ENCODE measurements at regions not wholly inside any gene's neighbourhood (a gene's known extent, or its start where the extent isn't known, plus 50 kb on each side); places are given as distances from the start of the nearest gene placed in this dataset.
"Not testable (repeated sequence)": the region's sequence is repeated elsewhere in the genome, so short reads cannot be mapped to it uniquely, and the experiment has no call there.

- DNase-seq = no peak
Measured at GRCh38 chr1:79295967-79296366, 289.4 kb upstream of the ADGRL4 start.

DNA sequence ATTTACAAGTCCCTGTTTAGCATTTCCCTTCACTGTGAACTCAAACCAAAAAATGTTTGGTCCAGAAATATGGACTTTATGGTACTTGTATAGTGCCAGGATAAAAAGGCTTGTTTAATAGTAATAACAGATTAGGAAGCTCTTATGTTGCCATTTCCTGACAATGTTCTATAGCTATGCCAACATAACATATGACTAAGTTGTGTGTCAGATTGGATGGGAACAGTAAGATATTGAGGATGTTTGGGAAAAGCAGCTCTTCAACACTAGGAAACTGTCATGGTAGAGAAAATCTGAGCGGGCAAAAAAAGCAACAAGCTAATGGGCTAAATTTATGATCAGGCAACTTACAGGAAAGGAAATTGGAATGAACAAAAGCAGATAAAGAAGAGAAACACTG is 287.1 kb upstream of the ADGRL4 start:
- no peak for DNase-seq

DNA sequence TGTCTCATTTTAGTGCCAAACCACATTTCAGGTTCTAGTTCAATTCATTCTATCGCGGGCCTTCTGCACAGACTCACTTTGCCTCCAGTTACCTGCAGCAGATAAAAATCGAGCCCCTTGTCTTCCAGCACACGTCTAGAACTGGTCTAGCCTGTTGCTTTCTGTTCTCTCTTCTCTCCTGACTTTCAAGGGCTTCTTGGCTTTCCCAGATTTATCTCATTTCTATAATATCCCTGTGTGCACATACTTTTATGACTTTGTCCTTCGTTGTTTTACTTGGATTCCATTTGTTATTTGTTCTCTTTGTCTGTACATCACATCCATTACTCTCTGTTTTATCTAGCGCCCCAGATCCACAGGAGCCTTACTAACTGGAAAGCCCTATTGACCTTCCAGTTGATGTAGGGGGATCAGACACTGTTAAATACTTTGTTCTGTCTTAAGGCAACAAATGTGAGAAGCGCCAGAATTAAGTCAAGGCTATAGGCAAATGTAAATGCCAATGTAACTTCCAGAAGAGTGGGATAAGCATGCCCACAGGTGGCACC is 284.5 kb upstream of the ADGRL4 start:
- no peak for DNase-seq

DNA sequence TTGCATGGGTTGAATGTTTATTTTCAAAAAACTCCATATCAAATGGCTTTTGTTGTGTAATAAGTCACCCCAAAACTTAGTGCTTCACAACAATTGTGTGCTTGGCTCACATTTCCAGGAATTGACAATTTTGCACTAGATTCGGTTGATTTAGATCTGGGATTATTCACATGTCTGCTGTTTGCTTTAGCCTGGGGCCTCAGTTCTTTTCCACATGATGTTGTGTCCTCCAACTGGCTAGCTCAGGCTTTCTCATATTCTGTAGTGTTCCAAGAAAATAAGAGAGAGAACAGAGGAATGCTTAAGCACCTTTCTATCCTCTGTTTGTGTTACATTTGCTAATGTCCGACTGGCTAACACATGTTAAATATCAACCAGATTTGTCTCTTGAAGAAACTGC is 281.5 kb upstream of the ADGRL4 start:
- DNase-seq = no peak

GRCh38 chr1:79285667-79286066 is 279.1 kb upstream of the ADGRL4 start:
- DNase-seq = no peak

- no peak for DNase-seq
Measured at GRCh38 chr1:79283451-79283850, 276.9 kb upstream of the ADGRL4 start.

GRCh38 chr1:79281442-79281841 is 274.9 kb upstream of the ADGRL4 start:
- no peak for DNase-seq

- DNase-seq = no peak
Measured at GRCh38 chr1:79271759-79272158, 265.2 kb upstream of the ADGRL4 start.

GRCh38 chr1:79264975-79265818 is 258.7 kb upstream of the ADGRL4 start:
- DNase-seq = no peak

GRCh38 chr1:79264285-79264684 is 257.8 kb upstream of the ADGRL4 start:
- DNase-seq = no peak

DNA sequence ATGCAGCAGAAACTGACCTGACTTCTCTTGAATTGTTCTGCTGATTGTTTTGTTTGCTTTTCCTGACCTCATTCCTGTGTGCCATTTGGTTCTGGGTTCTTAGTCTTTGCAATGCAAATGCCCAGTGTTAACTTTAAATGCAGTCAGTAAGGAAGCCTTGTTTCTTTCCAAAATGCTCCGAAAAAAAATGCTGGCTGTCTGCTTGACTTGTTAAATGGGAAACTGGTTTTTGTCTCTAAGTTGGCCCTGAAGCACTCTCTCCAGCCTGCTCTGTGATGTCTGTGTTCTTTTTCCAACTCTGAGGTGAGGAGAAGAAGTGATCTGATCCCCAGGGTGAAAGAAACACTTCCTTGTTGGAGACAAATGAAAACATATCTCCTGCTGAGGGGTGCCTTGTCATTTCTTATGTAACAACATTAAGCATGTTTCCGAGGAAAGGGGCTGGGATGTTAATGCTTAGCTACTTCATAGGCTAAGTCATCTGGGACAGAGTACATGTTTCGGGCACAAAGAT is 256.3 kb upstream of the ADGRL4 start:
- no peak for DNase-seq

DNA sequence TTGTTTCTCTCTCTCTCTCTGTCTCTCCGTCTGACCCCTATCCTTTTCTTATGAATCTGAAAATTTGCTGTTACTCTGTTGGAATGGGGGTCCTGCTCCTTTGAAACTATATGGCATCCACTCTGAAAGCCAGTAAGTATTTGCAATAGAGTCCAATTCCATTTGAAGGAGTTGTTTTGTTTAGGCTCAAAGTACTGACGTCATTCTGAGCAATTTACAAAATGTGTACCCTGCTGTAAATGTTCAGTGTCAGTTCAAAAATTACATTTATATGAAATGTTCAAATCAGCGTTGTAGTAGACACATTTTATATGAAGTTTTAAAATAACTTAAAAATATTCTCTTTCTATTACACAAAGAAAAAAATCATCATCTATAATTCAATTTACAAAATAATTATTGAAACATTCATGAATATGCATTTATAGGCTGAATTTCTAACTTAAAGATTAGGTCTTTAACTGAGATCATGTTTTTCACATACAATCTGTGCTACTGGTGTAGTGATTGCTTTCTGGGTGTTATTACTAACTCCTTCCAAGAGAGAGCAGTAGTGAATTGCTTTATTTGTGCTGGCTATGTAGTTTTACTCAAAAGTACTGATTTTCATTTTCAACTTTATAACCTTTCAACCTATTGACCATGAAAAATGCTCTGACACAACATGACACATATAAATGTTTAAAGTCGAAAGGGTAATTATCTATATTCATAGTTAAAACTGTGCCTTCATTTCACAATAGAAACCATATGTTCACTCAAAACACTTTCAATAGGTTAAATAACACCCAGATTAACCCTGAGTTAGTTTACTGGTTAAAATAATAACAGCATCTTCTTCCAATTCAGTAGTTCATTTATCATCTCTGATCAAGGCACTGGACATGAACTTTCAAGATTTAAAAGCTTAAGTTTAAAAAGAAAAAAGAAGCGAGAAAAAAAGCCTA is 253.1 kb upstream of the ADGRL4 start:
- DNase-seq = no peak

GRCh38 chr1:79255421-79255820 is 248.9 kb upstream of the ADGRL4 start:
- no peak for DNase-seq

DNA sequence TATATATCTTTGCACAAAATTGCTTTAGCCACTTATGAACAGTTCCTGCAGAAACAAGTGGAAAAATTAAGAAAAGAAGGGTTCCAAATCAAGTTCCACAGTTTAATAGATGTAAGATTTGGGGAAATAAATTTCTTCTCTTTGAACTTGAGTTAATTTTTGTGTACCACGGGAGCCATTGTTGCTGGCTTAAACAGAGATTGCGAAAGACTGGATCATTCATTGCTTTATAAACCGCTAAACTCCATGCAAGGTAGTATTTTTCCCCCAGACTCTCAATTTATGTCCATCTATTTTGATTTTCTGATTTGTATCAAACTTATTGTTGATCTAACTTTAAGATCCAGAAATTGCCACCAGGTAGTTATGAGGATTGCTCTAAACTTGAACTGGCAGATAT is 246.1 kb upstream of the ADGRL4 start:
- no peak for DNase-seq

DNA sequence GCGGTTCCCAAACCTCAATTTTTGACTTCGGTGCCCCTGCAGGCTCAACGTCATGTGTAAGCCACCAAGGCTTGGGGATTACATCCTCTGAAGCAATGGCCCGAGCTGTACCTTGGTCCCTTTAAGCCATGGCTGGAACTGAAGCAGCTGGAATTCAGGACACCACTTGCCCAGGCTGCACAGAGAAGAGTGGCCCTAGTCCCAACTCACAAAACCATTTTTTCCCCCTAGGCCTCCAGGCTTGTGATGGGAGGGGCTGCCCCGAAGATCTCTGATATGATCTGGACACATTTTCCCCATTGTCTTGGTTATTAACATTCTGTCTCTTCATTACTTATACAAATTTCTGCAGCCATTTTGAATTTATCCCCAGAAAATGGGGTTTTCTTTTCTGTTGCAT is 233.3 kb upstream of the ADGRL4 start:
- DNase-seq = no peak

DNA sequence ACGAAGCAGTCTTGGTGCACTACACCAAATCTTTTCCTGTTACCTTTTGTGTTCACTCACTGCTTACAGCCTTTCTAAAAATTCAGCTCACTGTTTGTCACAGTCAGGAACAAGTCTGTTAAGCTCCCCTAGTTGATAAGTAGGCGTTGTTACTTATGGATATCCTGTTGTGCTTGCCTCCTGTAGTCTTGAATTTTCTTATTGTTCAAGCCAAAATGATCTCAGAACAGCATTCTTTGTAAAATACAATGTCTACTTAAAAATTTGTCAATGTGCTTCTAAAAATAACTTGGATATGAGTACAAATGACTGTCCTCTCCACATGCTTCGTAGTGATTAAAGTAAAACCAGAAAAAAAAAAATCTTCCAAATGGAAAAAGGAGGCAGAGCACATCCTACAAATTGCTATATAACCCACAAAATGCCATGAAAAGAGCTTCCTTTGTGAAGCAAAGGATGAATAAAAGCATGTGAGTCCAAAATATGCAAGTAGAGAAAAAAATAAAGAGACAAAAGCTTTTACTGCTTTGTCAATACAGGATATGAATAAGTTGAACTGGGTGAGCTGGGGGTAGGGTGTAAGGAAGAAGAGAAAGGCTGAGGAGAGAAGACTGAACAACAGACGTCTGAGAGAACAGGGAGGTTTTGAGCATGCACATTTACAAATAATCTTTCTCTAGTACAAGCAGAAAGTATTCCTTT is 228.9 kb upstream of the ADGRL4 start:
- DNase-seq = no peak

DNA sequence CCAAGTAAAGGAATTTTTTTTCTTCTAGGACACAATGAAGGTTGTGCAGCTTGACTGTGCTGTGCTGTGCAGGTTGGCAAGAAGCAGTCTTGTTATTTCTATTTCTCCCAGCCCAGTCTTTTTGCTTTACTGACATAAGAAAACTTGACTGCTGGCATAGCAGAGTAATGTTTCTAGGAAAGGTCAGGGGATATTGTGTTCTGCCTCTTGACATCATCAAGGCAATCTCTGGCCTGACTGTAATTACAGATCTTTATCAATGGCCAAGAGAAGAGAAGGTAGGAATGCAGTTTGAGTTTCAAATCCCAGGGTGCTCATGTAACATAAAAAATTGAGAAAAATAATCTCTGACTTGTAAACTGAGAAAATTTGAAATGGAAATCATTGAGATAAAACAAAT is 226.3 kb upstream of the ADGRL4 start:
- no peak for DNase-seq

DNA sequence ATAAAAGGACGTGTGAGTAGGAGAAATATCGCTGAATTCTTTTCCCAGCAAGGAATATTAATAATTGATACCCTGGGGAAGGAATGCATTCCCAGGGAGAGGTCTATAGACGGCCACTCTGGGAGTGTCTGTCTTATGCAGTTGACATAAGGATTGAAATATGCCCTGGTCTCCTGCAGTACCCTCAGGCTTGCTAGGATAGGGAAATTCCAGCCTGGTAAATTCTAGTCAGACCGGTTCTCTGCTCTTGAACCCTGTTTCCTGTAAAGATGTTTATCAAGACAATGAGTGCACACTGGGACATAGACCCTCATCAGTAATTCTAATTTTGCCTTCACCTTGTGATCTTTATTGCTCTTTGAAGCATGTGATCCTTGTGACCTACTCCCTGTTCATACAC is 224.2 kb upstream of the ADGRL4 start:
- not testable (repeated sequence) for DNase-seq

- DNase-seq = no peak
Measured at GRCh38 chr1:79226963-79227362, 220.4 kb upstream of the ADGRL4 start.

DNA sequence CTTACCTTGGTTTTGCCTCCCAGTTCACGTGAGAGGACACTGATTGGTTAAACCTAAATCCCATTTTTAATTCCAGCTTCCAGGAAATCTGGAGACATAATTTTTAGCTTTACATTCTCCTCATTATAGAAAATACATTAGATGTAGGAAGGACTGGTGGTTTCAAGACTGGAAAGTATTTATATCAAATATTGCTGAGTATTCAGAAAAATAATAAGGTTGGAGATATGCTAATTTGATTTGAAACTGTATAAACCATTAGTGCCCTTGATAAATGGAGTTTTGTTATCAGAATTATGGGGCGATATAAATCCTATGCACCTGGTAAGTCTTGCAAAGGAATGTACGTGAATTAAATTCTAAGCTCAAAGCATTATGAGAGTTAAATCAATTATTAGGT is 218.0 kb upstream of the ADGRL4 start:
- DNase-seq = no peak

GRCh38 chr1:79220509-79220908 is 214.0 kb upstream of the ADGRL4 start:
- DNase-seq = no peak

DNA sequence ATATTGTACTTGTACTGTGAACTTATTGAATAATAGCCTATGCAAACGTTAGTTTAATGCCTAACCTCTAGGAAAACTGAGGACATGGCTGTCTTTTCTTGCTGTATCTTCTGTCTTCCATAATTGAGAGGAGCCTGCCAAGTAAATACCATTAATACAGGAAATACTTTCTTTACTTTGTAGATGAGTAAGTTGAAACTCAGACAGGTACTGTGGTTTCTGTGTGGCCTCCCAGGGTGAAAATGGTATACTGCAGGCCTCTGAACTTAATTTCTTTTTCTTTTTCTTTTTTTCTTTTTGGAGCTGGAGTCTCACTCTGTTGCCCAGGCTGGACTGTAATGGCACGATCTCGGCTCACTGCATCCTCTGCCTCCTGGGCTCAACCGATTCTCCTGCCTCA is 208.8 kb upstream of the ADGRL4 start:
- no peak for DNase-seq

DNA sequence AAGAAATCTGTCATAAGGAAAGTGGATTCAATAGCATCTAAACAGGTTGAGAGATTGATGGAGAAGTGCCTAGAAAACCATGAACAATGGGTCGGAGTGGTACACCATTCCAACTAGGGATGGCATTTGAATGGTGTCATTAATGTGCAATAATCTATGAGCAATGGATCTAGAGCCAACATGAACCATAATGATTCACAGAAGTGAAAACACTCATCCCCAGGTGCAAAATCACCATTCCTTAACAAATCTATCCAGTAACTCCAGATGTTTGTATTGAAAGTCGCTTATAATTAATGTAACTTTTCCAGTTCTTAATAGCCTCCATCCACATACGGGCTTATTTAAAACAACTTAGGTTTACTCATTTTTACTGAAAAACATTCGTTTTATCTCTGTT is 201.3 kb upstream of the ADGRL4 start:
- DNase-seq = no peak

Data from activated T-cell treated with anti-CD3 and anti-CD28 coated beads, Interleukin-2, amount 50 U/mL, for 48 hours (primary cell).